Endodermal cell (in vitro differentiated cells): ENCODE measurements at regions not wholly inside any gene's neighbourhood (a gene's known extent, or its start where the extent isn't known, plus 50 kb on each side); places are given as distances from the start of the nearest gene placed in this dataset.
A peak's percentile ranks its signal among the peaks of the same experiment; 100 is the strongest.

Experiments used
- DNase-seq: peaks from one replicate; pipeline ENCODE4 v3.0.0-alpha.2; 2017
- H3K27ac ChIP-seq: 2 replicates; pipeline ENCODE4 v1.5.1; 2013; ENCODE audit warnings: mild to moderate bottlenecking, low read depth, low read length, moderate library complexity
- H3K27me3 ChIP-seq: 2 replicates; pipeline ENCODE4 v1.6.1; 2013; ENCODE audit warnings: mild to moderate bottlenecking, low read length, moderate library complexity; ENCODE audit not compliant: insufficient read depth, control insufficient read depth, poor library complexity, severe bottlenecking
- H3K36me3 ChIP-seq: 2 replicates; pipeline ENCODE4 v1.7.0; 2013; ENCODE audit warnings: mild to moderate bottlenecking, low read length, moderate library complexity; ENCODE audit not compliant: control insufficient read depth, insufficient read depth
- H3K4me1 ChIP-seq: one replicate; pipeline ENCODE4 v1.7.0; 2013; ENCODE audit warnings: low read length; ENCODE audit not compliant: control insufficient read depth, insufficient read depth
- H3K4me3 ChIP-seq: 2 replicates; pipeline ENCODE4 v1.5.1; 2013; ENCODE audit warnings: mild to moderate bottlenecking, low read length, moderate library complexity
- H3K9ac ChIP-seq: 2 replicates; pipeline ENCODE4 v1.6.1; 2013; ENCODE audit warnings: mild to moderate bottlenecking, low read length, moderate library complexity; ENCODE audit not compliant: poor library complexity, severe bottlenecking; ENCODE audit errors: extremely low read depth
- H3K9me3 ChIP-seq: 2 replicates; pipeline ENCODE4 v1.6.1; 2013; ENCODE audit warnings: mild to moderate bottlenecking, low read length, moderate library complexity; ENCODE audit not compliant: control insufficient read depth
- H3K27ac Mint-ChIP-seq: 2 replicates; pipeline ENCODE4 v1.8.0; 2020; ENCODE audit warnings: mixed read lengths
- H3K27me3 Mint-ChIP-seq: 2 replicates; pipeline ENCODE4 v1.8.0; 2021; ENCODE audit warnings: mild to moderate bottlenecking, mixed read lengths; ENCODE audit not compliant: insufficient read depth
- H3K36me3 Mint-ChIP-seq: 2 replicates; pipeline ENCODE4 v1.8.0; 2020; ENCODE audit warnings: low read depth, mixed read lengths
- H3K4me1 Mint-ChIP-seq: 2 replicates; pipeline ENCODE4 v1.8.0; 2020; ENCODE audit warnings: mixed read lengths
- H3K4me3 Mint-ChIP-seq: 2 replicates; pipeline ENCODE4 v1.8.0; 2020; ENCODE audit warnings: mild to moderate bottlenecking, moderate library complexity, mixed read lengths
- H3K9me3 Mint-ChIP-seq: 2 replicates; pipeline ENCODE4 v1.8.0; 2020; ENCODE audit warnings: mild to moderate bottlenecking, mixed read lengths
- WGBS, 2 experiments: methylation state at CpG; one replicate each; pipeline versions ENCODE4 v1.1.5 to v1.1.7; 2013; ENCODE audit warnings: missing lambda C conversion rate in 2 of 2, mixed read lengths in 1 of 2; ENCODE audit not compliant: insufficient coverage in 1 of 2, insufficient read length in 1 of 2; 5-methylcytosine and 5-hydroxymethylcytosine counted together
- TF ChIP-seq, protein P1 (sequence below): fragments of 200-600 bp; sonication (generic); conservative IDR thresholded peaks from 2 replicates; pipeline ENCODE4 v1.5.0; 2021; ENCODE audit warnings: antibody characterized with exemption, mild to moderate bottlenecking

DNA sequence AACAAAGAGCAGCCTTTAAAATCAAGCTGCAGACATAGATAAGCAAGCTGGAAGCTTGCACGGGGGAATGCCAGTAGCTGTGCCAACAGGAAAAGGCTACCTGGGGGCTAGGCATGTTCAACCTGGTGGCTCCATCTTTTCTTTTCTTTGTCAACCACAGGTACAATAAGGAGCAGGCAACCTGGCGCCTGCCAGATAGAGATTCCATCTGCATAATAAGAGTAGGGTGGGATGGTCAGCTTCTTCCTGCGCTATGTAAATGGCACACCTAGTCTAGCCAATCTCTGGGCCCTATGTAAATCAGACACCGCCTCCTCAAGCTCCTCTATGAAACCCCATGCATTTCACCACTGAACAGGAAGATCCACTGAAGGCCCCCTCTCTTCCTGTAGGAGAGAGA lies 87.4 kb upstream of the PKP2 start:
- Histone ChIP-seq H3K27me3 (no peaks in the 10 kb centered on the region), H3K27ac (no peak overlapping the region), H3K4me1 (no peaks in the 10 kb centered on the region), H3K9ac (no peak overlapping the region), H3K9me3 (peaks cover 37% of the 10 kb centered on the region), H3K36me3 (no peaks in the 10 kb centered on the region), H3K4me3 (peak overlapping the region; percentile 43)
- DNase-seq = peak; percentile 63
- WGBS, 2 experiments = 92 to 94% methylated on average over 2 to 4 of the region's 4 CpGs
- TF ChIP-seq, protein P1, sequence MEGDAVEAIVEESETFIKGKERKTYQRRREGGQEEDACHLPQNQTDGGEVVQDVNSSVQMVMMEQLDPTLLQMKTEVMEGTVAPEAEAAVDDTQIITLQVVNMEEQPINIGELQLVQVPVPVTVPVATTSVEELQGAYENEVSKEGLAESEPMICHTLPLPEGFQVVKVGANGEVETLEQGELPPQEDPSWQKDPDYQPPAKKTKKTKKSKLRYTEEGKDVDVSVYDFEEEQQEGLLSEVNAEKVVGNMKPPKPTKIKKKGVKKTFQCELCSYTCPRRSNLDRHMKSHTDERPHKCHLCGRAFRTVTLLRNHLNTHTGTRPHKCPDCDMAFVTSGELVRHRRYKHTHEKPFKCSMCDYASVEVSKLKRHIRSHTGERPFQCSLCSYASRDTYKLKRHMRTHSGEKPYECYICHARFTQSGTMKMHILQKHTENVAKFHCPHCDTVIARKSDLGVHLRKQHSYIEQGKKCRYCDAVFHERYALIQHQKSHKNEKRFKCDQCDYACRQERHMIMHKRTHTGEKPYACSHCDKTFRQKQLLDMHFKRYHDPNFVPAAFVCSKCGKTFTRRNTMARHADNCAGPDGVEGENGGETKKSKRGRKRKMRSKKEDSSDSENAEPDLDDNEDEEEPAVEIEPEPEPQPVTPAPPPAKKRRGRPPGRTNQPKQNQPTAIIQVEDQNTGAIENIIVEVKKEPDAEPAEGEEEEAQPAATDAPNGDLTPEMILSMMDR = no peak
- no peaks in the 10 kb centered on the region for H3K27me3 Mint-ChIP-seq
- no peak overlapping the region for H3K4me3 Mint-ChIP-seq
- peaks cover 15% of the 10 kb centered on the region for H3K9me3 Mint-ChIP-seq
- H3K36me3 Mint-ChIP-seq = peaks cover 2% of the 10 kb centered on the region
- H3K4me1 Mint-ChIP-seq = peaks cover 18% of the 10 kb centered on the region
- H3K27ac Mint-ChIP-seq = no peak overlapping the region

DNA sequence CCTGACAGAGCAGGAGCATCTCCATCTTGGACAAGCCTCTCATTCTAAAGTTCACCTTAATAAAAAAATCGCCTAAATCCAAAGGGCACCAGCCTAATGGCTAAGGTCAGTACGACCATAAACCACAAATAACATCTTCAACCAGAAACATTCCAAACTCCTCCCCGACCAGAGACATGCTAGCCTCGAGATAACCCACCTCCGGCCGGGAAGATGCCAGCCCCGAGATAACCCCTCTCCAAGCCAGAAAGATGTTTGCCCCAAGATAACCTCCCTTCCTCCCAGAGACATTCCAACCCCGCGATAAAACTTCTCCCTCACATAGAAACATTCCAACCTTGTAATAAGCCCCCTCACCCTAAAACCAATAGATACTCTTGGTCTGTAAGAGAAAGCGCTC lies 86.8 kb upstream of the PKP2 start:
- Mint-ChIP-seq H3K4me3 (no peak overlapping the region), H3K27ac (no peak overlapping the region), H3K27me3 (no peaks in the 10 kb centered on the region), H3K36me3 (peaks cover 2% of the 10 kb centered on the region), H3K9me3 (peaks cover 15% of the 10 kb centered on the region), H3K4me1 (peaks cover 18% of the 10 kb centered on the region)
- WGBS, 2 experiments = 89 to 90% methylated on average over 2 to 10 of the region's 10 CpGs
- H3K36me3 ChIP-seq = no peaks in the 10 kb centered on the region
- peak overlapping the region; percentile 47 for H3K4me3 ChIP-seq
- TF ChIP-seq, protein P1 = no peak
- H3K27ac ChIP-seq = no peak overlapping the region
- no peaks in the 10 kb centered on the region for H3K27me3 ChIP-seq
- peaks cover 37% of the 10 kb centered on the region for H3K9me3 ChIP-seq
- no peak for DNase-seq
- no peak overlapping the region for H3K9ac ChIP-seq
- H3K4me1 ChIP-seq = no peaks in the 10 kb centered on the region

DNA sequence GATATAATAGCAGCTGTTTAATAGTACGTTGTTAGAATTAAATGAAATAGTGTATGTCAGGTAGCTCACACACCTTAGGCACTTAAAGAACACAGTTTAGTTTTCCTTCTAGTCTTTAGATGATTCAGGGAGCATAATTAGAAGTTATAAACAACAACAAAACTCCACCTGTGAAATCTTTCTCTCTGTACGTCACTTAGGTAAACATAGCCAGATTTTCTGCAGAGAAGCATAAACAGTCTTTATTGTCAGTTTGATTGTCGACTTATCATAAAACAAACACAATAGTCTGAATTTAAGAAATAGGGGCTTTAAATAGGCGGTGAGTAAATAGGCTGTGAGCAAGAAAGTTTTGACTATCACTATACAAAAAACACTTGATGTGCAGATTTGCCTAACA lies 84.6 kb upstream of the PKP2 start:
- no peaks in the 10 kb centered on the region for H3K27me3 ChIP-seq
- H3K9me3 Mint-ChIP-seq = peaks cover 15% of the 10 kb centered on the region
- no peak overlapping the region for H3K27ac ChIP-seq
- 91% methylated on average over 2 of the region's 4 CpGs; no CpG with 5 or more reads in 1 of the 2 experiments for WGBS, 2 experiments
- H3K4me1 Mint-ChIP-seq = peaks cover 17% of the 10 kb centered on the region
- H3K9me3 ChIP-seq = peaks cover 37% of the 10 kb centered on the region
- peak overlapping the region; percentile 47 for H3K4me3 ChIP-seq
- no peak overlapping the region for H3K9ac ChIP-seq
- H3K36me3 ChIP-seq = no peaks in the 10 kb centered on the region
- no peak for DNase-seq
- peaks cover 2% of the 10 kb centered on the region for H3K36me3 Mint-ChIP-seq
- H3K27ac Mint-ChIP-seq = no peak overlapping the region
- no peaks in the 10 kb centered on the region for H3K4me1 ChIP-seq
- no peak overlapping the region for H3K4me3 Mint-ChIP-seq
- TF ChIP-seq, protein P1 = no peak
- no peaks in the 10 kb centered on the region for H3K27me3 Mint-ChIP-seq
